ENCODE measurements at regions not wholly inside any gene's neighbourhood (a gene's known extent, or its start where the extent isn't known, plus 50 kb on each side); places are given as distances from the start of the nearest gene placed in this dataset.

GRCh38 chr11:112728288-112728687 is 232.9 kb upstream of the NCAM1 start:
- TF ChIP-seq ZNF384 (IDR thresholded peaks at IDR 0.05) (no peak), ELF4 (IDR thresholded peaks at IDR 0.05) (no peak)
